Tibial nerve (tissue), 3 donors: ENCODE measurements at regions not wholly inside any gene's neighbourhood (a gene's known extent, or its start where the extent isn't known, plus 50 kb on each side); places are given as distances from the start of the nearest gene placed in this dataset.

ENCODE experiments used
- CTCF ChIP-seq, 5 experiments: fragments of 200-600 bp in 3 of 5; fragments of 450-650 bp in 2 of 5; sonication (generic) in 3 of 5; IDR thresholded peaks; one replicate each; pipeline ENCODE4 v1.5.1; 2016 to 2019; ENCODE audit warnings: antibody characterized with exemption in 5 of 5, mild to moderate bottlenecking in 3 of 5, moderate library complexity in 2 of 5
- POLR2A ChIP-seq, 2 donors: fragments of 450-650 bp; IDR thresholded peaks; one replicate each; pipeline ENCODE4 v1.6.1; 2017; ENCODE audit warnings: antibody characterized with exemption in 2 of 2, mild to moderate bottlenecking in 2 of 2, moderate library complexity in 2 of 2

- TF ChIP-seq CTCF (IDR thresholded peaks at IDR 0.05), result no peak
- no peak for TF ChIP-seq POLR2A (IDR thresholded peaks at IDR 0.05)
Measured at GRCh38 chr2:215772634-215773563, 240.5 kb downstream of the MREG start.
